GM23248 (cell line): ENCODE measurements at regions not wholly inside any gene's neighbourhood (a gene's known extent, or its start where the extent isn't known, plus 50 kb on each side); places are given as distances from the start of the nearest gene placed in this dataset.

Source experiments
- DNase-seq: peaks from one replicate; pipeline ENCODE4 v3.0.0-alpha.2; 2015
- H2AFZ ChIP-seq: fragments of 200-600 bp; sonication (generic); 2 replicates; pipeline ENCODE4 v1.6.1; 2016; ENCODE audit warnings: antibody characterized with exemption
- H3F3A ChIP-seq: fragments of 200-600 bp; sonication (generic); 2 replicates; pipeline ENCODE4 v1.6.1; 2016; ENCODE audit warnings: mild to moderate bottlenecking, antibody characterized with exemption, mixed run types; ENCODE audit not compliant: insufficient read depth
- H3K27ac ChIP-seq: fragments of 200-600 bp; sonication (generic); 2 replicates; pipeline ENCODE4 v1.5.1; 2016; ENCODE audit warnings: mild to moderate bottlenecking
- H3K27me3 ChIP-seq: fragments of 200-600 bp; sonication (generic); replicated peaks from 2 replicates; pipeline ENCODE4 v1.6.1; 2016; ENCODE audit warnings: mild to moderate bottlenecking; ENCODE audit not compliant: insufficient read depth
- H3K36me3 ChIP-seq: fragments of 200-600 bp; sonication (generic); 2 replicates; pipeline ENCODE4 v1.6.1; 2016; ENCODE audit warnings: low read depth, mild to moderate bottlenecking
- H3K4me1 ChIP-seq: fragments of 200-600 bp; sonication (generic); 2 replicates; pipeline ENCODE4 v1.6.1; 2016; ENCODE audit warnings: mild to moderate bottlenecking; ENCODE audit not compliant: insufficient read depth
- H3K4me2 ChIP-seq: fragments of 200-600 bp; sonication (generic); one replicate; pipeline ENCODE4 v1.6.1; 2016; ENCODE audit warnings: mild to moderate bottlenecking; ENCODE audit not compliant: unreplicated experiment
- H3K4me3 ChIP-seq: fragments of 200-600 bp; sonication (generic); 2 replicates; pipeline ENCODE4 v1.5.1; 2016; ENCODE audit warnings: mild to moderate bottlenecking
- H3K79me2 ChIP-seq: fragments of 200-600 bp; sonication (generic); 2 replicates; pipeline ENCODE4 v1.6.1; 2016; ENCODE audit warnings: mild to moderate bottlenecking; ENCODE audit not compliant: insufficient read depth
- H3K9ac ChIP-seq: fragments of 200-600 bp; sonication (generic); 2 replicates; pipeline ENCODE4 v1.6.1; 2016; ENCODE audit warnings: mild to moderate bottlenecking
- H3K9me2 ChIP-seq: fragments of 200-600 bp; sonication (generic); 2 replicates; pipeline ENCODE4 v1.6.1; 2016; ENCODE audit warnings: mixed run types, mild to moderate bottlenecking, moderate library complexity; ENCODE audit not compliant: insufficient read depth
- H3K9me3 ChIP-seq: fragments of 200-600 bp; sonication (generic); one replicate; pipeline ENCODE4 v1.6.1; 2017; ENCODE audit warnings: low read depth
- H4K20me1 ChIP-seq: fragments of 200-600 bp; sonication (generic); 2 replicates; pipeline ENCODE4 v1.6.0; 2016; ENCODE audit not compliant: insufficient read depth
- EZH2 ChIP-seq: fragments of 200-600 bp; sonication (generic); IDR thresholded peaks from 2 replicates; pipeline ENCODE4 v1.6.1; 2018; ENCODE audit warnings: antibody characterized with exemption, mild to moderate bottlenecking; ENCODE audit not compliant: insufficient read depth, poor library complexity, severe bottlenecking
- EZH2phosphoT487 ChIP-seq: fragments of 200-600 bp; sonication (generic); IDR thresholded peaks from 2 replicates; pipeline ENCODE4 v1.6.1; 2018; ENCODE audit warnings: antibody characterized with exemption, moderate library complexity, mild to moderate bottlenecking, low read depth; ENCODE audit not compliant: insufficient read depth
- WGBS, 2 experiments: methylation state at CpG; one replicate each; pipeline ENCODE4 v1.1.6; 2015 to 2017; ENCODE audit warnings: low lambda C conversion rate in 2 of 2, low coverage in 1 of 2; ENCODE audit errors: missing lambda C conversion rate in 2 of 2; 5-methylcytosine and 5-hydroxymethylcytosine counted together
- in situ Hi-C: fragments of 300-500 bp; cut with MboI; formaldehyde crosslinking; loops from 2 replicates; pipeline ENCODE4 v1.15.0; 2020

GRCh38 chrX:151825925-151826485, 86.7 kb upstream of the MAGEA4 start:
- TF ChIP-seq EZH2 (no peak), EZH2phosphoT487 (no peak)
- peak overlapping the region; percentile 68 for H3K4me2 ChIP-seq
- no peaks in the 10 kb centered on the region for H4K20me1 ChIP-seq
- H3F3A ChIP-seq: peaks cover 8% of the 10 kb centered on the region; the same call in 1 of the 2 replicates
- H3K9me2 ChIP-seq: no peaks in the 10 kb centered on the region
- H3K27ac ChIP-seq: peak overlapping the region; percentile 85
- H3K36me3 ChIP-seq: no peaks in the 10 kb centered on the region
- H3K4me3 ChIP-seq: no peak overlapping the region
- H3K4me1 ChIP-seq: peaks cover 26% of the 10 kb centered on the region
- no peaks in the 10 kb centered on the region for H3K9me3 ChIP-seq
- 2 to 23% methylated on average over 4 of the region's 4 CpGs for WGBS, 2 experiments
- DNase-seq: peak; percentile 90
- H3K27me3 ChIP-seq: no peaks in the 10 kb centered on the region
- peak overlapping the region; percentile 46 for H3K9ac ChIP-seq
- in situ Hi-C loops: no loop called here
- H2AFZ ChIP-seq: peak overlapping the region; percentile 56
- H3K79me2 ChIP-seq: no peaks in the 10 kb centered on the region

- Histone ChIP-seq H3F3A (peaks cover 8% of the 10 kb centered on the region; the same call in 1 of the 2 replicates), H2AFZ (no peak overlapping the region), H3K27me3 (no peaks in the 10 kb centered on the region), H3K4me2 (no peak overlapping the region), H3K9me2 (no peaks in the 10 kb centered on the region), H3K9me3 (no peaks in the 10 kb centered on the region), H3K36me3 (no peaks in the 10 kb centered on the region), H4K20me1 (no peaks in the 10 kb centered on the region), H3K79me2 (no peaks in the 10 kb centered on the region), H3K27ac (no peak overlapping the region), H3K4me3 (no peak overlapping the region), H3K9ac (no peak overlapping the region), H3K4me1 (peaks cover 26% of the 10 kb centered on the region)
- peak; percentile 44 for DNase-seq
- TF ChIP-seq EZH2phosphoT487 (no peak), EZH2 (no peak)
- WGBS, 2 experiments: 50 to 59% methylated on average over 2 of the region's 2 CpGs
- in situ Hi-C loops: no loop called here
These were observed 84.1 kb upstream of the MAGEA4 start for GRCh38 chrX:151828439-151829080.

GRCh38 chrX:151830911-151831310, 81.8 kb upstream of the MAGEA4 start:
- WGBS, 2 experiments: 69 to 77% methylated on average over 4 of the region's 4 CpGs
- Histone ChIP-seq H3F3A (no peaks in the 10 kb centered on the region), H2AFZ (no peak overlapping the region), H3K79me2 (no peaks in the 10 kb centered on the region), H3K4me2 (no peak overlapping the region), H3K9me2 (no peaks in the 10 kb centered on the region), H3K27ac (no peak overlapping the region), H3K36me3 (no peaks in the 10 kb centered on the region), H4K20me1 (no peaks in the 10 kb centered on the region), H3K9me3 (no peaks in the 10 kb centered on the region), H3K4me3 (no peak overlapping the region), H3K9ac (no peak overlapping the region), H3K4me1 (peaks cover 19% of the 10 kb centered on the region), H3K27me3 (no peaks in the 10 kb centered on the region)
- in situ Hi-C loops: no loop called here
- no peak for DNase-seq
- TF ChIP-seq EZH2phosphoT487: no peak
- no peak for TF ChIP-seq EZH2

GRCh38 chrX:151852294-151852693, 60.4 kb upstream of the MAGEA4 start:
- TF ChIP-seq EZH2phosphoT487: no peak
- TF ChIP-seq EZH2: no peak
- H3K27me3 ChIP-seq: no peaks in the 10 kb centered on the region
- no peak overlapping the region for H3K27ac ChIP-seq
- H2AFZ ChIP-seq: no peak overlapping the region
- no peak for DNase-seq
- H3K9ac ChIP-seq: no peak overlapping the region
- no peak overlapping the region for H3K4me3 ChIP-seq
- no peak overlapping the region for H3K4me2 ChIP-seq
- H3K9me2 ChIP-seq: no peaks in the 10 kb centered on the region
- 64 to 81% methylated on average over 2 to 3 of the region's 3 CpGs for WGBS, 2 experiments
- H3F3A ChIP-seq: no peaks in the 10 kb centered on the region
- H3K4me1 ChIP-seq: no peaks in the 10 kb centered on the region
- H4K20me1 ChIP-seq: no peaks in the 10 kb centered on the region
- no peaks in the 10 kb centered on the region for H3K36me3 ChIP-seq
- no peaks in the 10 kb centered on the region for H3K79me2 ChIP-seq
- no peaks in the 10 kb centered on the region for H3K9me3 ChIP-seq
- in situ Hi-C loops: no loop called here
